ENCODE measurements at regions not wholly inside any gene's neighbourhood (a gene's known extent, or its start where the extent isn't known, plus 50 kb on each side); places are given as distances from the start of the nearest gene placed in this dataset.
A peak's percentile ranks its signal among the peaks of the same experiment; 100 is the strongest.

GRCh38 chr11:128164080-128164741, 423.1 kb downstream of the ETS1 start:
- no peaks in the 10 kb centered on the region for H3K27me3 ChIP-seq (ENCODE audit: control insufficient read depth in 3 of 3, insufficient read depth in 3 of 3, low read length in 3 of 3)

GRCh38 chr11:128161994-128162393, 425.4 kb downstream of the ETS1 start:
- H3K4me1 ChIP-seq (ENCODE audit: control insufficient read depth in 3 of 3, insufficient read depth in 3 of 3, low read length in 3 of 3), result no peaks in the 10 kb centered on the region
- no peaks in the 10 kb centered on the region for H3K27me3 ChIP-seq (ENCODE audit: control insufficient read depth in 3 of 3, insufficient read depth in 3 of 3, low read length in 3 of 3)

More at GRCh38 chr11:128164080-128164741, 423.1 kb downstream of the ETS1 start:
- H3K4me1 ChIP-seq (ENCODE audit: control insufficient read depth in 3 of 3, insufficient read depth in 3 of 3, low read length in 3 of 3), result no peaks in the 10 kb centered on the region
- no peak overlapping the region for H3K27ac ChIP-seq (ENCODE audit: low read depth, low read length)
- H3K9ac ChIP-seq (ENCODE audit: low read depth in 1 of 3, low read length in 3 of 3), result no peak overlapping the region
- H3K4me3 ChIP-seq (ENCODE audit: low read length in 3 of 3), result no peak overlapping the region
- H3K9me3 ChIP-seq (ENCODE audit: control insufficient read depth in 3 of 3, low read length in 3 of 3), result no peaks in the 10 kb centered on the region
- no peaks in the 10 kb centered on the region for H3K36me3 ChIP-seq (ENCODE audit: control insufficient read depth in 3 of 3, insufficient read depth in 3 of 3, low read length in 3 of 3)

GRCh38 chr11:128161436-128161835, 425.9 kb downstream of the ETS1 start:
- Histone ChIP-seq H3K4me1 (ENCODE audit: control insufficient read depth in 3 of 3, insufficient read depth in 3 of 3, low read length in 3 of 3) (no peaks in the 10 kb centered on the region), H3K27ac (ENCODE audit: low read depth, low read length) (no peak overlapping the region), H3K36me3 (ENCODE audit: control insufficient read depth in 3 of 3, insufficient read depth in 3 of 3, low read length in 3 of 3) (no peaks in the 10 kb centered on the region), H3K27me3 (ENCODE audit: control insufficient read depth in 3 of 3, insufficient read depth in 3 of 3, low read length in 3 of 3) (no peaks in the 10 kb centered on the region), H3K9ac (ENCODE audit: low read depth in 1 of 3, low read length in 3 of 3) (no peak overlapping the region), H3K4me3 (ENCODE audit: low read length in 3 of 3) (no peak overlapping the region), H3K9me3 (ENCODE audit: control insufficient read depth in 3 of 3, low read length in 3 of 3) (no peaks in the 10 kb centered on the region)

More at GRCh38 chr11:128161994-128162393, 425.4 kb downstream of the ETS1 start:
- Histone ChIP-seq H3K9ac (ENCODE audit: low read depth in 1 of 3, low read length in 3 of 3) (no peak overlapping the region), H3K4me3 (ENCODE audit: low read length in 3 of 3) (no peak overlapping the region), H3K36me3 (ENCODE audit: control insufficient read depth in 3 of 3, insufficient read depth in 3 of 3, low read length in 3 of 3) (no peaks in the 10 kb centered on the region), H3K9me3 (ENCODE audit: control insufficient read depth in 3 of 3, low read length in 3 of 3) (no peaks in the 10 kb centered on the region), H3K27ac (ENCODE audit: low read depth, low read length) (no peak overlapping the region)

GRCh38 chr11:128158860-128159259, 428.5 kb downstream of the ETS1 start:
- no peak overlapping the region for H3K27ac ChIP-seq (ENCODE audit: low read depth, low read length)
- H3K9ac ChIP-seq (ENCODE audit: low read depth in 1 of 3, low read length in 3 of 3), result no peak overlapping the region
- no peak overlapping the region for H3K4me3 ChIP-seq (ENCODE audit: low read length in 3 of 3)
- H3K4me1 ChIP-seq (ENCODE audit: control insufficient read depth in 3 of 3, insufficient read depth in 3 of 3, low read length in 3 of 3), result no peaks in the 10 kb centered on the region
- no peaks in the 10 kb centered on the region for H3K27me3 ChIP-seq (ENCODE audit: control insufficient read depth in 3 of 3, insufficient read depth in 3 of 3, low read length in 3 of 3)
- H3K9me3 ChIP-seq (ENCODE audit: control insufficient read depth in 3 of 3, low read length in 3 of 3), result no peaks in the 10 kb centered on the region
- H3K36me3 ChIP-seq (ENCODE audit: control insufficient read depth in 3 of 3, insufficient read depth in 3 of 3, low read length in 3 of 3), result no peaks in the 10 kb centered on the region

GRCh38 chr11:128157423-128158298, 429.7 kb downstream of the ETS1 start:
- no peaks in the 10 kb centered on the region for H3K36me3 ChIP-seq (ENCODE audit: control insufficient read depth in 3 of 3, insufficient read depth in 3 of 3, low read length in 3 of 3)
- H3K4me3 ChIP-seq (ENCODE audit: low read length in 3 of 3), result peak overlapping the region in 2 of 3 donors; percentile 26 to 29
- no peaks in the 10 kb centered on the region for H3K9me3 ChIP-seq (ENCODE audit: control insufficient read depth in 3 of 3, low read length in 3 of 3)
- no peak overlapping the region for H3K9ac ChIP-seq (ENCODE audit: low read depth in 1 of 3, low read length in 3 of 3)
- H3K27ac ChIP-seq (ENCODE audit: low read depth, low read length), result no peak overlapping the region
- H3K4me1 ChIP-seq (ENCODE audit: control insufficient read depth in 3 of 3, insufficient read depth in 3 of 3, low read length in 3 of 3), result no peaks in the 10 kb centered on the region
- no peaks in the 10 kb centered on the region for H3K27me3 ChIP-seq (ENCODE audit: control insufficient read depth in 3 of 3, insufficient read depth in 3 of 3, low read length in 3 of 3)

GRCh38 chr11:128156486-128156885, 430.9 kb downstream of the ETS1 start:
- H3K4me3 ChIP-seq (ENCODE audit: low read length in 3 of 3), result no peak overlapping the region
- H3K36me3 ChIP-seq (ENCODE audit: control insufficient read depth in 3 of 3, insufficient read depth in 3 of 3, low read length in 3 of 3), result no peaks in the 10 kb centered on the region
- H3K27me3 ChIP-seq (ENCODE audit: control insufficient read depth in 3 of 3, insufficient read depth in 3 of 3, low read length in 3 of 3), result no peaks in the 10 kb centered on the region

GRCh38 chr11:128155590-128155989, 431.8 kb downstream of the ETS1 start:
- Histone ChIP-seq H3K36me3 (ENCODE audit: control insufficient read depth in 3 of 3, insufficient read depth in 3 of 3, low read length in 3 of 3) (no peaks in the 10 kb centered on the region), H3K27ac (ENCODE audit: low read depth, low read length) (no peak overlapping the region), H3K9ac (ENCODE audit: low read depth in 1 of 3, low read length in 3 of 3) (no peak overlapping the region), H3K4me1 (ENCODE audit: control insufficient read depth in 3 of 3, insufficient read depth in 3 of 3, low read length in 3 of 3) (no peaks in the 10 kb centered on the region), H3K27me3 (ENCODE audit: control insufficient read depth in 3 of 3, insufficient read depth in 3 of 3, low read length in 3 of 3) (no peaks in the 10 kb centered on the region), H3K9me3 (ENCODE audit: control insufficient read depth in 3 of 3, low read length in 3 of 3) (no peaks in the 10 kb centered on the region), H3K4me3 (ENCODE audit: low read length in 3 of 3) (no peak overlapping the region)

More at GRCh38 chr11:128156486-128156885, 430.9 kb downstream of the ETS1 start:
- H3K27ac ChIP-seq (ENCODE audit: low read depth, low read length), result no peak overlapping the region
- H3K9ac ChIP-seq (ENCODE audit: low read depth in 1 of 3, low read length in 3 of 3), result no peak overlapping the region
- no peaks in the 10 kb centered on the region for H3K4me1 ChIP-seq (ENCODE audit: control insufficient read depth in 3 of 3, insufficient read depth in 3 of 3, low read length in 3 of 3)
- H3K9me3 ChIP-seq (ENCODE audit: control insufficient read depth in 3 of 3, low read length in 3 of 3), result no peaks in the 10 kb centered on the region

- H3K27ac ChIP-seq (ENCODE audit: low read depth, low read length), result no peak overlapping the region
- H3K4me3 ChIP-seq (ENCODE audit: low read length in 3 of 3), result no peak overlapping the region
- H3K36me3 ChIP-seq (ENCODE audit: control insufficient read depth in 3 of 3, insufficient read depth in 3 of 3, low read length in 3 of 3), result no peaks in the 10 kb centered on the region
- H3K4me1 ChIP-seq (ENCODE audit: control insufficient read depth in 3 of 3, insufficient read depth in 3 of 3, low read length in 3 of 3), result no peaks in the 10 kb centered on the region
- peaks cover 0 to 2% (median 0%) of the 10 kb centered on the region in 3 donors for H3K27me3 ChIP-seq (ENCODE audit: control insufficient read depth in 3 of 3, insufficient read depth in 3 of 3, low read length in 3 of 3)
- no peaks in the 10 kb centered on the region for H3K9me3 ChIP-seq (ENCODE audit: control insufficient read depth in 3 of 3, low read length in 3 of 3)
- H3K9ac ChIP-seq (ENCODE audit: low read depth in 1 of 3, low read length in 3 of 3), result no peak overlapping the region
Measured at GRCh38 chr11:128153697-128154048, 433.7 kb downstream of the ETS1 start.

GRCh38 chr11:128152796-128153696, 434.3 kb downstream of the ETS1 start:
- no peak overlapping the region for H3K9ac ChIP-seq (ENCODE audit: low read depth in 1 of 3, low read length in 3 of 3)
- no peak overlapping the region for H3K4me3 ChIP-seq (ENCODE audit: low read length in 3 of 3)
- peaks cover 0 to 2% (median 0%) of the 10 kb centered on the region in 3 donors for H3K27me3 ChIP-seq (ENCODE audit: control insufficient read depth in 3 of 3, insufficient read depth in 3 of 3, low read length in 3 of 3)
- no peaks in the 10 kb centered on the region for H3K4me1 ChIP-seq (ENCODE audit: control insufficient read depth in 3 of 3, insufficient read depth in 3 of 3, low read length in 3 of 3)
- no peaks in the 10 kb centered on the region for H3K9me3 ChIP-seq (ENCODE audit: control insufficient read depth in 3 of 3, low read length in 3 of 3)
- H3K27ac ChIP-seq (ENCODE audit: low read depth, low read length), result no peak overlapping the region
- no peaks in the 10 kb centered on the region for H3K36me3 ChIP-seq (ENCODE audit: control insufficient read depth in 3 of 3, insufficient read depth in 3 of 3, low read length in 3 of 3)
